ENCODE measurements at regions not wholly inside any gene's neighbourhood (a gene's known extent, or its start where the extent isn't known, plus 50 kb on each side); places are given as distances from the start of the nearest gene placed in this dataset.

- no peak for TF ChIP-seq REST (IDR thresholded peaks at IDR 0.05; ENCODE audit: borderline replicate concordance in 1 of 2, low read depth in 1 of 2, low read length in 2 of 2)
- TF ChIP-seq GFI1 (CRISPR knock-in tag; IDR thresholded peaks at IDR 0.05; ENCODE audit: borderline replicate concordance), result no peak
- TF ChIP-seq MATR3 (CRISPR knock-in tag; IDR thresholded peaks at IDR 0.05), result no peak
- TF ChIP-seq ZBTB3 (CRISPR knock-in tag; IDR thresholded peaks at IDR 0.05; ENCODE audit: borderline replicate concordance, low read depth), result no peak
- TF ChIP-seq SMAD3 (CRISPR knock-in tag; IDR thresholded peaks at IDR 0.05), result no peak
Measured at GRCh38 chr1:228988664-228989063, 253.4 kb downstream of the RHOU start (continued).

GRCh38 chr1:228989176-228989575, 253.9 kb downstream of the RHOU start:
- DNase-seq (ENCODE audit: low spot score), result no peak
- ChIA-PET CTCF (ENCODE audit: low intra/inter-chr PET ratio, low total read pairs) (no interaction called here), POLR2A (no interaction called here)
- ATAC-seq, result no peak
- no peak overlapping the region for H3K9ac ChIP-seq (ENCODE audit: insufficient read depth, low read depth, low read length)
- H3K27ac ChIP-seq (ENCODE audit: extremely low read length, insufficient read depth, low read length), result no peak overlapping the region
- no peaks in the 10 kb centered on the region for H4K20me1 ChIP-seq (ENCODE audit: insufficient read depth, low read length)
- H3K4me2 ChIP-seq (ENCODE audit: low read depth, low read length), result no peak overlapping the region
- no peak overlapping the region for H3K4me3 ChIP-seq (replicated peaks in 1 of 3; ENCODE audit: insufficient read depth in 1 of 3, low read depth in 2 of 3, low read length in 3 of 3)
- no peaks in the 10 kb centered on the region for H3K9me3 ChIP-seq (ENCODE audit: low read length)
- intact Hi-C loops (cut with micrococcal nuclease; ENCODE audit: unreplicated experiment), result no loop called here
- peaks cover 42% of the 10 kb centered on the region for H3K4me1 ChIP-seq (ENCODE audit: insufficient read depth, low read length)
- 84% methylated on average over 9 of the region's 9 CpGs for WGBS (ENCODE audit: low lambda C conversion rate)
- in situ Hi-C loops (cut with HindIII; ENCODE audit: extremely low pct_ligation_motif_present, low pct_unique_long_range_greater_than_20kb), result no loop called here
- no peaks in the 10 kb centered on the region for H3K36me3 ChIP-seq (replicated peaks in 1 of 2; ENCODE audit: control insufficient read depth in 1 of 2, insufficient read depth in 2 of 2, low read length in 2 of 2)
- FAIRE-seq, result no peak
- H3K79me2 ChIP-seq (ENCODE audit: insufficient read depth, low read length), result no peaks in the 10 kb centered on the region
- H3K27me3 ChIP-seq (ENCODE audit: control insufficient read depth in 1 of 2, insufficient read depth in 2 of 2, low read length in 2 of 2), result no peaks in the 10 kb centered on the region
- no peak overlapping the region for H2AFZ ChIP-seq (ENCODE audit: low read length)
- TF ChIP-seq ZNF737 (CRISPR knock-in tag; IDR thresholded peaks at IDR 0.05; ENCODE audit: borderline replicate concordance) (no peak), EHMT2 (IDR thresholded peaks at IDR 0.05; ENCODE audit: borderline replicate concordance, low read depth, low read length) (0 out of 2 replicates have a peak, but pooled peaks have one; percentile 2)
- no TSS peak for BruUV-seq (replicated peaks)

All from HepG2 (cell line).